ENCODE measurements at regions not wholly inside any gene's neighbourhood (a gene's known extent, or its start where the extent isn't known, plus 50 kb on each side); places are given as distances from the start of the nearest gene placed in this dataset.

GRCh38 chr6:15132167-15132566 lies 113.7 kb upstream of the JARID2 start:
- Histone ChIP-seq H3K27ac (ENCODE audit: low read depth, low read length) (no peak overlapping the region; the same call in 1 of the 2 replicates), H3K79me2 (ENCODE audit: insufficient read depth, low read length) (no peaks in the 10 kb centered on the region), H3K36me3 (ENCODE audit: control insufficient read depth in 1 of 2, insufficient read depth in 2 of 2, low read length in 2 of 2) (no peaks in the 10 kb centered on the region), H3K9ac (ENCODE audit: low read length) (peak overlapping the region; percentile 23; the same call in 1 of the 2 replicates), H3K4me1 (ENCODE audit: control insufficient read depth in 1 of 2, insufficient read depth in 2 of 2, low read length in 2 of 2) (peaks cover 11 to 51% of the 10 kb centered on the region in 2 experiments), H4K20me1 (ENCODE audit: insufficient read depth) (no peaks in the 10 kb centered on the region), H3K4me3 (replicated peaks in 1 of 2; ENCODE audit: low read depth in 1 of 2, low read length in 2 of 2) (peak overlapping the region in 1 of 2 experiments; percentile 36; a peak in 2 of 4 replicates), H2AFZ (ENCODE audit: low read depth, low read length, poor library complexity, severe bottlenecking) (peak overlapping the region; percentile 83), H3K4me2 (ENCODE audit: low read length) (peak overlapping the region; percentile 68), H3K9me2 (ENCODE audit: insufficient read depth) (no peaks in the 10 kb centered on the region), H3K9me3 (ENCODE audit: control insufficient read depth in 1 of 2, insufficient read depth in 1 of 2, low read depth in 1 of 2, low read length in 2 of 2) (no peaks in the 10 kb centered on the region), H3K27me3 (ENCODE audit: insufficient read depth, low read length) (no peaks in the 10 kb centered on the region)
- TF ChIP-seq YY1 (IDR thresholded peaks at IDR 0.05; ENCODE audit: extremely low read depth, insufficient replicate concordance, low read depth, low read length) = no peak
- no peak for TF ChIP-seq EGR1 (IDR thresholded peaks at IDR 0.05; ENCODE audit: low read depth)
- no peak for TF ChIP-seq REST (IDR thresholded peaks at IDR 0.05; ENCODE audit: low read depth)
- no peak for TF ChIP-seq FOSL1 (IDR thresholded peaks at IDR 0.05; ENCODE audit: low read depth)
- no peak for TF ChIP-seq POLR2AphosphoS5 (IDR thresholded peaks at IDR 0.05; ENCODE audit: low read depth, low read length)
- TF ChIP-seq CTCF (IDR thresholded peaks at IDR 0.05 in 2 of 3, conservative IDR thresholded peaks at IDR 0.05 in 1 of 3; ENCODE audit: borderline replicate concordance in 1 of 3, insufficient read depth in 1 of 3, low read depth in 2 of 3, low read length in 2 of 3) = no peak
- TF ChIP-seq ZFX (IDR thresholded peaks at IDR 0.05) = no peak
- no peak for TF ChIP-seq SRF (IDR thresholded peaks at IDR 0.05; ENCODE audit: low read depth)
- TF ChIP-seq ELF1 (IDR thresholded peaks at IDR 0.05; ENCODE audit: borderline replicate concordance, low read depth) = no peak
- no peak for TF ChIP-seq SIN3A (IDR thresholded peaks at IDR 0.05; ENCODE audit: low read depth)
- no peak for TF ChIP-seq MAX (IDR thresholded peaks at IDR 0.05)
- TF ChIP-seq EZH2 (IDR thresholded peaks at IDR 0.05) = no peak
- no peak for TF ChIP-seq JUND (IDR thresholded peaks at IDR 0.05)
- TF ChIP-seq ATF3 (IDR thresholded peaks at IDR 0.05) = no peak
- TF ChIP-seq ZNF274 (IDR thresholded peaks at IDR 0.05; ENCODE audit: low read depth, low read length) = no peak
- no peak for TF ChIP-seq EZH2phosphoT487 (IDR thresholded peaks at IDR 0.05; ENCODE audit: borderline replicate concordance)
- TF ChIP-seq SP1 (IDR thresholded peaks at IDR 0.05; ENCODE audit: low read depth) = no peak
- TF ChIP-seq CEBPB (IDR thresholded peaks at IDR 0.05; ENCODE audit: low read depth) = no peak
- TF ChIP-seq POLR2A (IDR thresholded peaks at IDR 0.05; ENCODE audit: borderline replicate concordance, extremely low read depth, insufficient read depth, insufficient read length) = no peak
- no peak for ATAC-seq
- intact Hi-C loops (cut with micrococcal nuclease) = no loop called here
- DNase-seq (ENCODE audit: low read depth, low spot score) = no peak
- CTCF ChIA-PET = no interaction called here
- RAD21 ChIA-PET (ENCODE audit: low non-redundant PET in 1 of 2, low total read pairs in 2 of 2, uncharacterized antibody in 2 of 2, unreplicated experiment in 2 of 2) = no interaction called here
- POLR2A ChIA-PET = no interaction called here
- no TSS peak for BruUV-seq (replicated peaks)

Measured in HCT116 (cell line).